Omental fat pad (tissue), 3 donors: ENCODE measurements at regions not wholly inside any gene's neighbourhood (a gene's known extent, or its start where the extent isn't known, plus 50 kb on each side); places are given as distances from the start of the nearest gene placed in this dataset.

Source experiments
- ATAC-seq: fragments of 150-250 bp; one replicate; pipeline ENCODE4 v1.9.1; 2016; ENCODE audit warnings: mild to moderate bottlenecking, moderate library complexity; ENCODE audit not compliant: low FRiP score
- DNase-seq: peaks from one replicate; pipeline ENCODE4 v3.0.0-alpha.2; 2019; ENCODE audit warnings: low spot score
- CTCF ChIP-seq, 3 donors: fragments of 450-650 bp; IDR thresholded peaks; one replicate each; pipeline ENCODE4 v1.5.1; 2016 to 2017; ENCODE audit warnings: antibody characterized with exemption in 3 of 3, mild to moderate bottlenecking in 3 of 3, moderate library complexity in 2 of 3

DNA sequence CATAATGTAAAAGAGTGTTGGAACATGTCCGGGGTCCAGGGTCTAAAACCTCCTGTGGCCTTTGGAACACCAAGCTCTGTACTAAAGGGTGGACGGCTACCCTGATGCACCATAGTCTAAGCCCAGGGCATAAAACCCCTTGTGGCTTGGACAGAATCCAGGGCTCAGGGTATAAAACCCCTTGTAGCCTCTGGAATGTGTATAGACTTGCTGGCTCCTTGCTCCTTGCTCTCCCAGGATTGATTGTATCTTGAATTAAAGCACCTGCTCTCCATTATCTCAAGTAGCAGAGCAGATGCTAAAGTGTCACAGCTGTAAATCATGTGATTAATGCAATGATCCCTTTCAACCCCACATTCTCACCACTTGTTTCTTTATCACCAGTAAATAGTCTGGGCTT lies 556.5 kb downstream of the LRFN5 start:
- DNase-seq (no peak), ATAC-seq (no peak)
- no peak for TF ChIP-seq CTCF (IDR thresholded peaks at IDR 0.05)

- ATAC-seq, result no peak
- TF ChIP-seq CTCF (IDR thresholded peaks at IDR 0.05), result no peak
- DNase-seq, result no peak
Observed at GRCh38 chr14:42159138-42159537, 552.5 kb downstream of the LRFN5 start.

GRCh38 chr14:42149609-42150261 lies 543.1 kb downstream of the LRFN5 start:
- no peak for TF ChIP-seq CTCF (IDR thresholded peaks at IDR 0.05)
- DNase-seq (no peak), ATAC-seq (no peak)

- no peak for TF ChIP-seq CTCF (IDR thresholded peaks at IDR 0.05)
- ATAC-seq, result no peak
Observed at GRCh38 chr14:42145766-42146165, 539.1 kb downstream of the LRFN5 start.

DNA sequence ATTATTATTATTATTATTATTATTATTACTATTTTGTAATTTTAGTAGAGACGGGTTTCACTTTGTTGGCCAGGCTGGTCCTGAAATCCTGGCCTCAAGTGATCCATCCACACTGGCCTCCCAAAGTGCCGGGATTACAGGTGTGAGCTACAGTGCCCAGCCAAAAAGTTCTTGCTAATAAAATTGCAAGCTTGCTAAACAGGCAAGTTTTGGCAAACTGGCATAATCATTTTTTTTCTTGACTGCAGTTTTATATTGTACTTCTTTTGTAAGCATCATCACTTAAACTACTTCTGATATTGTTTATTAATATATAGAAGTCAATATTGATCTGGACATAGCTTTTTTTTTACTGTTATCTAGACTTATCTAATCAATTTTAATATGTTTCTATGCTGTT lies 536.4 kb downstream of the LRFN5 start:
- DNase-seq (no peak), ATAC-seq (no peak)
- no peak for TF ChIP-seq CTCF (IDR thresholded peaks at IDR 0.05)

More at GRCh38 chr14:42145766-42146165, 539.1 kb downstream of the LRFN5 start:
- DNase-seq, result no peak

DNA sequence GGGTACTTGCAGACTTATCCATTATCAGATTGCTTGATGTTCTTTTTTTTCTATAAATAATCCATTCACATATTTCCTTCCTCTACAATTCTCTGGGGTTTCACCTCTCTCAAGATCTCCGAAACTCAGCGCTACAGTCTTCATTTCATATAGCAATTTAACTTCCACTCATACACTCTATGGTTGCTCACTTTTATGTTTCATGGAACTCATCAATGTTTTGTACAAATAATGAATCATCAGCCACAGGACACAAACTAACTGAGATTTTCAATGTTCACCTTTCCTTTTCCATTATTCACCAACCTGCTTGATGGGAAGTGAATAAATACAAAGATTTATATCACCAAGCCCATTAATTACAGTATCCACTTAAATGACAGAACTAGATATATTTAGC lies 534.7 kb downstream of the LRFN5 start:
- no peak for ATAC-seq
- DNase-seq, result no peak
- no peak for TF ChIP-seq CTCF (IDR thresholded peaks at IDR 0.05)

DNA sequence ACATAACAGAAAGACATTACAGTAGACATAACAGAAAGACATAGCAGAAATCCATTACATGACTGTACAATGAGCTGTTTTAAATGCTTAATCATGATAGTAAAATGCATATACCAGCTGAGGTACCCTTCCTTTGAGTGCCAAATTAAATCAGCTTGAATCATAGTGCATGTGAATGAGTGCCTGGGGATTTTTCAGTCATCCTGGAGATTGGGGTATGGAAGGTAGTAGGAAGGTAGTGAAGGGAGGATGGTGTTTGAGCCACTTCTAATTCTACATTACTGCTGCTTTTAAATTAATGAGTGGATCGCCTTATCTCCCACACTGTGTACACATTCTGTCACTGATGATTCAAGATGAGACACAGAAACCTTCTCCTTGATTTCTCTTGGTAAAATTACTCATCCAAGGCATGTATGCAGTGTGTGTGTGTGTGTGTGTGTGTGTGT lies 534.2 kb downstream of the LRFN5 start:
- no peak for TF ChIP-seq CTCF (IDR thresholded peaks at IDR 0.05)
- DNase-seq (no peak), ATAC-seq (no peak)
